SK-N-SH treated with all-trans-retinoic acid at 6 μM for 48 hours (cell line): ENCODE measurements at regions not wholly inside any gene's neighbourhood (a gene's known extent, or its start where the extent isn't known, plus 50 kb on each side); places are given as distances from the start of the nearest gene placed in this dataset.

Experiments
- ATAC-seq: fragments of 200-7000 bp; cut with Tn5 transposase; 3 replicates; pipeline ENCODE4 v1.9.1; 2020; ENCODE audit warnings: mild to moderate bottlenecking, moderate library complexity
- ARNTL ChIP-seq: fragments of 450-650 bp; formaldehyde crosslinking; IDR thresholded peaks from 2 replicates; pipeline ENCODE4 v1.5.0; 2020; ENCODE audit warnings: low read depth, mild to moderate bottlenecking, moderate library complexity, borderline replicate concordance
- BACH2 ChIP-seq: fragments of 250-450 bp; sonication (Bioruptor Pico); IDR thresholded peaks from 2 replicates; pipeline ENCODE4 v1.9.0; 2021; ENCODE audit warnings: mild to moderate bottlenecking, borderline replicate concordance
- CREB5 ChIP-seq: fragments of 250-450 bp; sonication (Bioruptor Pico); IDR thresholded peaks from 2 replicates; pipeline ENCODE4 v1.5.1; 2020; ENCODE audit warnings: low read depth, mild to moderate bottlenecking, moderate library complexity
- CSDC2 ChIP-seq: fragments of 250-450 bp; sonication (Bioruptor Pico); IDR thresholded peaks from 2 replicates; pipeline ENCODE4 v1.5.0; 2020; ENCODE audit warnings: mild to moderate bottlenecking, moderate library complexity
- CSRNP3 ChIP-seq: fragments of 250-450 bp; sonication (Bioruptor Pico); IDR thresholded peaks from 2 replicates; pipeline ENCODE4 v1.5.1; 2021; ENCODE audit warnings: mild to moderate bottlenecking, moderate library complexity
- ESRRG ChIP-seq: fragments of 250-450 bp; sonication (Bioruptor Pico); IDR thresholded peaks from 2 replicates; pipeline ENCODE4 v1.6.1; 2021; ENCODE audit warnings: mild to moderate bottlenecking
- GLIS3 ChIP-seq: fragments of 250-450 bp; sonication (Bioruptor Pico); IDR thresholded peaks from 2 replicates; pipeline ENCODE4 v1.5.0; 2020; ENCODE audit warnings: mild to moderate bottlenecking, moderate library complexity
- ISL1 ChIP-seq: fragments of 250-450 bp; sonication (Bioruptor Pico); IDR thresholded peaks from 2 replicates; pipeline ENCODE4 v2.1.2; 2022; ENCODE audit warnings: mild to moderate bottlenecking, moderate library complexity
- PATZ1 ChIP-seq: fragments of 250-450 bp; sonication (Bioruptor Pico); IDR thresholded peaks from 2 replicates; pipeline ENCODE4 v1.8.0; 2020; ENCODE audit warnings: mild to moderate bottlenecking, moderate library complexity, borderline replicate concordance
- PPARA ChIP-seq: fragments of 250-450 bp; sonication (Bioruptor Pico); IDR thresholded peaks from 2 replicates; pipeline ENCODE4 v1.5.0; 2020; ENCODE audit warnings: mild to moderate bottlenecking, borderline replicate concordance
- SNAI2 ChIP-seq: fragments of 250-450 bp; sonication (Bioruptor Pico); IDR thresholded peaks from 2 replicates; pipeline ENCODE4 v1.5.0; 2020; ENCODE audit warnings: mild to moderate bottlenecking, moderate library complexity
- TCF4 ChIP-seq: fragments of 250-450 bp; sonication (Bioruptor Pico); IDR thresholded peaks from 2 replicates; pipeline ENCODE4 v1.8.0; 2021; ENCODE audit warnings: mild to moderate bottlenecking, moderate library complexity, borderline replicate concordance
- TOX ChIP-seq: fragments of 250-450 bp; sonication (Bioruptor Pico); IDR thresholded peaks from 2 replicates; pipeline ENCODE4 v1.8.0; 2021; ENCODE audit warnings: mild to moderate bottlenecking, moderate library complexity, borderline replicate concordance
- TSHZ2 ChIP-seq: fragments of 250-450 bp; sonication (Bioruptor Pico); IDR thresholded peaks from 2 replicates; pipeline ENCODE4 v1.5.0; 2020; ENCODE audit warnings: mild to moderate bottlenecking, moderate library complexity
- ZC3H10 ChIP-seq: fragments of 250-450 bp; sonication (Bioruptor Pico); IDR thresholded peaks from 2 replicates; pipeline ENCODE4 v1.5.1; 2021; ENCODE audit warnings: mild to moderate bottlenecking, moderate library complexity
- ZFP3 ChIP-seq: fragments of 250-450 bp; sonication (Bioruptor Pico); IDR thresholded peaks from 2 replicates; pipeline ENCODE4 v1.5.0; 2020; ENCODE audit warnings: mild to moderate bottlenecking, moderate library complexity
- ZFP30 ChIP-seq: fragments of 450-650 bp; formaldehyde crosslinking; IDR thresholded peaks from 2 replicates; pipeline ENCODE4 v1.5.0; 2022; ENCODE audit warnings: mild to moderate bottlenecking, moderate library complexity
- ZNF565 ChIP-seq: fragments of 450-650 bp; formaldehyde crosslinking; conservative IDR thresholded peaks from 2 replicates; pipeline ENCODE4 v1.5.0; 2020; ENCODE audit warnings: low read depth, mild to moderate bottlenecking, moderate library complexity
- ZNF70 ChIP-seq: fragments of 450-650 bp; formaldehyde crosslinking; IDR thresholded peaks from 2 replicates; pipeline ENCODE4 v1.5.0; 2020; ENCODE audit warnings: mild to moderate bottlenecking, moderate library complexity
- ZNF8 ChIP-seq: fragments of 450-650 bp; formaldehyde crosslinking; IDR thresholded peaks from 2 replicates; pipeline ENCODE4 v1.5.0; 2020; ENCODE audit warnings: mild to moderate bottlenecking, moderate library complexity
- TF ChIP-seq, protein P1 (sequence below): fragments of 250-450 bp; sonication (Bioruptor Pico); IDR thresholded peaks from 2 replicates; pipeline ENCODE4 v1.8.0; 2021; ENCODE audit warnings: low read depth, mild to moderate bottlenecking, moderate library complexity, borderline replicate concordance

DNA sequence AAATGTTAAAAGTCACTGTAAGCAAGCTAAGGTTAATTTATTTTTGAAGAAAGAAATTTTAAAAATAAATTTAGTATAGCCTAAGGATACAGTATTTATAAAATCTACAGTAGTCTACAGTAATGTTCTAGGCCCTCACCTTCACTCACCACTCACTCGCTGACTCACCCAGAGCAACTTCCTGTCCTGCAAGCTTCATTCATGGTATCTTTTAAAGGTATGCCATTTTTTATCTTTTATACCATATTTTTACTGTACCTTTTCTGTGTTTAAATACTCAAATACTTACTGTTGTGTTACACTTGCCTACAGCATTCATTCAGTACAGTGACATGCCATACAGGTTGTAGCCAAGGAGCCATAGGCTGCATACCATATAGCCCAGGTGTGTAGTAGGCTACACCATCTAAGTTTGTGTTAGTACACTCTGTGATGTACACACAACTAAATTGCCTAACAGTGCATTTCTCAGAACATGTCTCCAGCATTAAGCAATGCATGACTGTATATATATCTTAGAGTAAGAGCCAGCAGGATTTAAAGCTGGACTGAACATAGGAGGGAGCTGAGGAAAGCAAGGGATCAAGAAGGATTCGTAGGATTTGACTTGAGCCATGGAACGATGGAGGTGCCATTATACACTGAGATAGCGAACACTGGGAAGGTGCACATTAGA lies 83.1 kb upstream of the KLF7 start:
- TF ChIP-seq TSHZ2 (CRISPR knock-in tag) (no peak), ZNF8 (CRISPR knock-in tag) (no peak), PATZ1 (CRISPR knock-in tag) (no peak), PPARA (no peak), ZFP3 (no peak), ZFP30 (CRISPR knock-in tag) (no peak), ARNTL (CRISPR knock-in tag) (no peak), TOX (no peak), SNAI2 (CRISPR knock-in tag) (no peak), ESRRG (no peak), TCF4 (CRISPR knock-in tag) (no peak), ZNF70 (CRISPR knock-in tag) (no peak), BACH2 (CRISPR knock-in tag) (no peak), GLIS3 (CRISPR knock-in tag) (no peak), ISL1 (CRISPR knock-in tag) (no peak), CSRNP3 (CRISPR knock-in tag) (no peak), CSDC2 (CRISPR knock-in tag) (no peak), ZC3H10 (no peak)
- TF ChIP-seq, protein P1, sequence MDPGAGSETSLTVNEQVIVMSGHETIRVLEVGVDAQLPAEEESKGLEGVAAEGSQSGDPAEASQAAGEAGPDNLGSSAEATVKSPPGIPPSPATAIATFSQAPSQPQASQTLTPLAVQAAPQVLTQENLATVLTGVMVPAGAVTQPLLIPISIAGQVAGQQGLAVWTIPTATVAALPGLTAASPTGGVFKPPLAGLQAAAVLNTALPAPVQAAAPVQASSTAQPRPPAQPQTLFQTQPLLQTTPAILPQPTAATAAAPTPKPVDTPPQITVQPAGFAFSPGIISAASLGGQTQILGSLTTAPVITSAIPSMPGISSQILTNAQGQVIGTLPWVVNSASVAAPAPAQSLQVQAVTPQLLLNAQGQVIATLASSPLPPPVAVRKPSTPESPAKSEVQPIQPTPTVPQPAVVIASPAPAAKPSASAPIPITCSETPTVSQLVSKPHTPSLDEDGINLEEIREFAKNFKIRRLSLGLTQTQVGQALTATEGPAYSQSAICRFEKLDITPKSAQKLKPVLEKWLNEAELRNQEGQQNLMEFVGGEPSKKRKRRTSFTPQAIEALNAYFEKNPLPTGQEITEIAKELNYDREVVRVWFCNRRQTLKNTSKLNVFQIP: no peak
- no peak for ATAC-seq

DNA sequence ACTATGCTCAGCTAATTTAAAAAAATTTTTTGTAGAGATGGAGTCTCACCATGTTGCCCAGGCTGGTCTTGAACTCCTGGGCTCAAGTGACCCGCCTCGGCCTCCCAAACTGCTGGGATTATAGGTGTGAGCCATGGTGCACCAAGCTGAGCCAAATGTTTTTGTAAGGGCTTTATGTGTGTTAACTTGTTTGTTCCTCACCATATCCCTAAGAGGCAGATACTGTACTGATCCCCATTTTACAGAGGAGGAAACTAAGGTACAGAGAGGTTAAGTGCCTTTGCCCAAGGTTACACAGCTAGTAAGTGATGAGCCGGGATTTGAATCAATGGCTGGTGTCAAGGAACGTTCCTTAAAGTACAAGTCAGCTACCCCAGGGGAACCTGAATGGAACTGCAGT lies 85.3 kb upstream of the KLF7 start:
- no peak for ATAC-seq
- TF ChIP-seq SNAI2 (CRISPR knock-in tag): no peak
- no peak for TF ChIP-seq ZNF565 (CRISPR knock-in tag)
- no peak for TF ChIP-seq CSDC2 (CRISPR knock-in tag)
- no peak for TF ChIP-seq CREB5 (CRISPR knock-in tag)
- no peak for TF ChIP-seq PPARA
- no peak for TF ChIP-seq CSRNP3 (CRISPR knock-in tag)
- TF ChIP-seq ZNF70 (CRISPR knock-in tag): no peak
- no peak for TF ChIP-seq BACH2 (CRISPR knock-in tag)
- no peak for TF ChIP-seq ESRRG
- no peak for TF ChIP-seq TCF4 (CRISPR knock-in tag)
- TF ChIP-seq ZFP30 (CRISPR knock-in tag): no peak
- TF ChIP-seq TOX: no peak
- TF ChIP-seq ARNTL (CRISPR knock-in tag): no peak
- no peak for TF ChIP-seq GLIS3 (CRISPR knock-in tag)
- TF ChIP-seq ZC3H10: no peak
- TF ChIP-seq, protein P1: no peak
